Esophagus muscularis mucosa (tissue), 3 donors: ENCODE measurements at regions not wholly inside any gene's neighbourhood (a gene's known extent, or its start where the extent isn't known, plus 50 kb on each side); places are given as distances from the start of the nearest gene placed in this dataset.
A peak's percentile ranks its signal among the peaks of the same experiment; 100 is the strongest.

Experiments
- POLR2A ChIP-seq: fragments of 450-650 bp; IDR thresholded peaks from one replicate; pipeline ENCODE4 v1.6.1; 2017; ENCODE audit warnings: antibody characterized with exemption, moderate library complexity, mild to moderate bottlenecking, low read depth
- POLR2AphosphoS5 ChIP-seq, 2 donors: sonication (generic); formaldehyde crosslinking; IDR thresholded peaks; one replicate each; pipeline ENCODE4 v1.6.1; 2017; ENCODE audit warnings: antibody characterized with exemption in 2 of 2
- TF ChIP-seq, protein P1 (sequence below), 3 experiments: fragments of 200-600 bp in 2 of 3; fragments of 450-650 bp in 1 of 3; sonication (generic) in 2 of 3; IDR thresholded peaks; one replicate each; pipeline ENCODE4 v1.5.1; 2017 to 2019; ENCODE audit warnings: antibody characterized with exemption in 3 of 3, mild to moderate bottlenecking in 2 of 3, moderate library complexity in 1 of 3

DNA sequence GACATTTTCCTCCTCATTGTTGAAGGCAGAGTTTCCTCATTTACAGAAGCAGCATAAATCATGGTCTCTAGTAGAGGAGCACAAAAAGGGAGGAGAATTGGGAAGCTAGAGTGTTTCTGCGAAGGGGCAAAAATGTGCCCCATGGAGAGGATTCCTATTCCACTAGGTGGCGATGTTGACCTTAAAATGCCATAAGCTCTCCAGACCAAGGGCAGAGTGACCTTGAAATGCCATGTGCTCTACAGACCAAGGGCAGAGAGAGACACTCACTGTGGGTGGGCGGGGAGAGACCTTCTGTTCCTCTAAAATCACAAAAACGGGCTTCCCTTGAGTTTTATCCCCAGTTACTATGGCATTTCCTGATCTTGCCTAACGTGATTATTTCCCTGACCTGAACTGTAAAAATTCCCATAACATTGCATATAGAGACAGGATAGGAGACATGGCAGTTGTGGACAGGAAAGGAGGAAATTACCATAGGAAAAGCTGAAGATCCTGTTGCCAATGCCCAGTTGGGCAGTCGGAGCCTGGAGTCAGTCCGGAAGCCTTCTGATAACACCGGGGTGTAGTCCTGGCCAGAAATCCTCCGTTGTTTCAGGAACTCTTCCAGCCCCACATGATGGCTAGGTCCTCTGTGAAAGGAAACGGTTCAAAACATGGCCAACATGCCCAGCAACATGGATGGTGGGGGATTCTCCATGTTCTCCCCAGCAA is 567.7 kb downstream of the MAGEB5 start:
- TF ChIP-seq, protein P1, sequence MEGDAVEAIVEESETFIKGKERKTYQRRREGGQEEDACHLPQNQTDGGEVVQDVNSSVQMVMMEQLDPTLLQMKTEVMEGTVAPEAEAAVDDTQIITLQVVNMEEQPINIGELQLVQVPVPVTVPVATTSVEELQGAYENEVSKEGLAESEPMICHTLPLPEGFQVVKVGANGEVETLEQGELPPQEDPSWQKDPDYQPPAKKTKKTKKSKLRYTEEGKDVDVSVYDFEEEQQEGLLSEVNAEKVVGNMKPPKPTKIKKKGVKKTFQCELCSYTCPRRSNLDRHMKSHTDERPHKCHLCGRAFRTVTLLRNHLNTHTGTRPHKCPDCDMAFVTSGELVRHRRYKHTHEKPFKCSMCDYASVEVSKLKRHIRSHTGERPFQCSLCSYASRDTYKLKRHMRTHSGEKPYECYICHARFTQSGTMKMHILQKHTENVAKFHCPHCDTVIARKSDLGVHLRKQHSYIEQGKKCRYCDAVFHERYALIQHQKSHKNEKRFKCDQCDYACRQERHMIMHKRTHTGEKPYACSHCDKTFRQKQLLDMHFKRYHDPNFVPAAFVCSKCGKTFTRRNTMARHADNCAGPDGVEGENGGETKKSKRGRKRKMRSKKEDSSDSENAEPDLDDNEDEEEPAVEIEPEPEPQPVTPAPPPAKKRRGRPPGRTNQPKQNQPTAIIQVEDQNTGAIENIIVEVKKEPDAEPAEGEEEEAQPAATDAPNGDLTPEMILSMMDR (IDR thresholded peaks at IDR 0.05) = peak in 2 of 3 experiments; percentile 10 to 25
- TF ChIP-seq POLR2AphosphoS5 (IDR thresholded peaks at IDR 0.05) (no peak), POLR2A (no peak)
